H9 (cell line): ENCODE measurements at regions not wholly inside any gene's neighbourhood (a gene's known extent, or its start where the extent isn't known, plus 50 kb on each side); places are given as distances from the start of the nearest gene placed in this dataset.

Source experiments
- DNase-seq: peaks from one replicate; pipeline ENCODE4 v3.0.0-alpha.2; 2017
- H2AFZ ChIP-seq: one replicate; pipeline ENCODE4 v1.6.1; 2013; ENCODE audit warnings: mild to moderate bottlenecking, low read length, control low read depth, moderate library complexity
- H2AK5ac ChIP-seq: 2 replicates; pipeline ENCODE4 v1.6.1; 2013; ENCODE audit warnings: low read length, control low read depth, mixed read lengths; ENCODE audit not compliant: insufficient read length
- H2BK120ac ChIP-seq: one replicate; pipeline ENCODE4 v1.6.1; 2013; ENCODE audit warnings: low read depth, mild to moderate bottlenecking, low read length, control low read depth, inconsistent platforms; ENCODE audit not compliant: poor library complexity, severe bottlenecking
- H2BK12ac ChIP-seq: 2 replicates; pipeline ENCODE4 v1.6.1; 2013; ENCODE audit warnings: low read length, control low read depth, mixed read lengths, low read depth; ENCODE audit not compliant: insufficient read length
- H2BK15ac ChIP-seq: 2 replicates; pipeline ENCODE4 v1.6.1; 2013; ENCODE audit warnings: low read depth, low read length, control low read depth
- H2BK20ac ChIP-seq: one replicate; pipeline ENCODE4 v1.6.1; 2013; ENCODE audit warnings: low read depth, mild to moderate bottlenecking, low read length, control low read depth, inconsistent platforms; ENCODE audit not compliant: poor library complexity, severe bottlenecking
- H2BK5ac ChIP-seq: 2 replicates; pipeline ENCODE4 v1.6.1; 2013; ENCODE audit warnings: low read length, control low read depth, mixed read lengths; ENCODE audit not compliant: insufficient read length
- H3K14ac ChIP-seq: 2 replicates; pipeline ENCODE4 v1.6.1; 2013; ENCODE audit warnings: low read length, control low read depth; ENCODE audit not compliant: insufficient read depth
- H3K18ac ChIP-seq: 2 replicates; pipeline ENCODE4 v1.6.1; 2013; ENCODE audit warnings: low read depth, mild to moderate bottlenecking, mixed read lengths, low read length, control low read depth; ENCODE audit not compliant: insufficient read length
- H3K23ac ChIP-seq: 2 replicates; pipeline ENCODE4 v1.6.1; 2013; ENCODE audit warnings: low read length, control low read depth, mixed read lengths, low read depth; ENCODE audit not compliant: insufficient read length
- H3K23me2 ChIP-seq: 2 replicates; pipeline ENCODE4 v1.6.1; 2013; ENCODE audit warnings: low read depth, mild to moderate bottlenecking, mixed read lengths, low read length, control low read depth; ENCODE audit not compliant: insufficient read length, poor library complexity, severe bottlenecking
- H3K27ac ChIP-seq: 2 replicates; pipeline ENCODE4 v1.5.1; 2013; ENCODE audit warnings: low read length, control low read depth, mixed read lengths, low read depth; ENCODE audit not compliant: insufficient read length
- H3K27me3 ChIP-seq: 2 replicates; pipeline ENCODE4 v1.6.1; 2013; ENCODE audit warnings: low read length, control low read depth, inconsistent platforms; ENCODE audit not compliant: insufficient read depth
- H3K4ac ChIP-seq: 2 replicates; pipeline ENCODE4 v1.6.1; 2013; ENCODE audit warnings: low read depth, mild to moderate bottlenecking, control low read depth, inconsistent platforms, low read length, moderate library complexity
- H3K4me1 ChIP-seq: 2 replicates; pipeline ENCODE4 v1.6.1; 2013; ENCODE audit warnings: low read length, control low read depth, inconsistent platforms; ENCODE audit not compliant: insufficient read depth
- H3K4me2 ChIP-seq: 2 replicates; pipeline ENCODE4 v1.6.1; 2013; ENCODE audit warnings: low read length, control low read depth, mixed read lengths; ENCODE audit not compliant: insufficient read length, insufficient read depth
- H3K56ac ChIP-seq: 2 replicates; pipeline ENCODE4 v1.6.1; 2013; ENCODE audit warnings: low read depth, mild to moderate bottlenecking, mixed read lengths, low read length, control low read depth; ENCODE audit not compliant: insufficient read length
- H3K79me1 ChIP-seq: 2 replicates; pipeline ENCODE4 v1.6.1; 2013; ENCODE audit warnings: low read depth, mild to moderate bottlenecking, moderate library complexity, low read length, control low read depth, inconsistent platforms; ENCODE audit not compliant: insufficient read depth, poor library complexity, severe bottlenecking
- H3K79me2 ChIP-seq: 2 replicates; pipeline ENCODE4 v1.6.1; 2013; ENCODE audit warnings: low read length, control low read depth, inconsistent platforms; ENCODE audit not compliant: insufficient read depth
- H3K9ac ChIP-seq: 2 replicates; pipeline ENCODE4 v1.6.1; 2013; ENCODE audit warnings: low read length, control low read depth, mixed read lengths; ENCODE audit not compliant: insufficient read length; ENCODE audit errors: extremely low read depth
- H3K9me3 ChIP-seq: one replicate; pipeline ENCODE4 v1.6.1; 2013; ENCODE audit warnings: low read depth, low read length, inconsistent platforms; ENCODE audit not compliant: control insufficient read depth
- H3T11ph ChIP-seq: one replicate; pipeline ENCODE4 v1.6.1; 2013; ENCODE audit warnings: mild to moderate bottlenecking, low read length, control low read depth, inconsistent platforms
- H4K20me1 ChIP-seq: one replicate; pipeline ENCODE4 v1.6.1; 2013; ENCODE audit not compliant: control insufficient read depth, insufficient read length, insufficient read depth
- H4K5ac ChIP-seq: 2 replicates; pipeline ENCODE4 v1.6.1; 2013; ENCODE audit warnings: low read depth, mild to moderate bottlenecking, mixed read lengths, low read length, control low read depth; ENCODE audit not compliant: insufficient read length
- H4K8ac ChIP-seq: replicated peaks from 2 replicates; pipeline ENCODE4 v1.6.1; 2013; ENCODE audit warnings: low read length, control low read depth, mixed read lengths, low read depth; ENCODE audit not compliant: insufficient read length
- H4K91ac ChIP-seq: 2 replicates; pipeline ENCODE4 v1.6.1; 2013; ENCODE audit warnings: low read depth, mild to moderate bottlenecking, moderate library complexity, mixed read lengths, low read length, control low read depth; ENCODE audit not compliant: insufficient read length
- H3K27ac Mint-ChIP-seq, 3 experiments: 2 replicates in 2 of 3; 3 replicates in 1 of 3; pipeline ENCODE4 v1.8.0; 2020 to 2021; ENCODE audit warnings: mixed read lengths in 3 of 3, mild to moderate bottlenecking in 1 of 3, moderate library complexity in 1 of 3
- H3K27me3 Mint-ChIP-seq: 2 replicates; pipeline ENCODE4 v1.8.0; 2021; ENCODE audit warnings: low read depth, mild to moderate bottlenecking, moderate library complexity, mixed read lengths
- H3K36me3 Mint-ChIP-seq, 3 experiments: 2 replicates in 2 of 3; 3 replicates in 1 of 3; pipeline ENCODE4 v1.8.0; 2020 to 2021; ENCODE audit warnings: low read depth in 3 of 3, mixed read lengths in 3 of 3; ENCODE audit not compliant: insufficient read depth in 1 of 3
- H3K4me1 Mint-ChIP-seq, 2 experiments: 2 replicates each; pipeline ENCODE4 v1.8.0; 2020; ENCODE audit warnings: mixed read lengths in 2 of 2
- H3K4me3 Mint-ChIP-seq, 2 experiments: 2 replicates in 1 of 2; 3 replicates in 1 of 2; pipeline ENCODE4 v1.8.0; 2020 to 2021; ENCODE audit warnings: mild to moderate bottlenecking in 2 of 2, mixed read lengths in 2 of 2, moderate library complexity in 1 of 2
- H3K9me3 Mint-ChIP-seq, 2 experiments: 2 replicates in 1 of 2; 3 replicates in 1 of 2; pipeline ENCODE4 v1.8.0; 2020; ENCODE audit warnings: mild to moderate bottlenecking in 2 of 2, mixed read lengths in 2 of 2, moderate library complexity in 1 of 2
- CTCF ChIP-seq: fragments of 200-600 bp; sonication (generic); conservative IDR thresholded peaks from 3 replicates; pipeline ENCODE4 v1.8.0; 2021; ENCODE audit warnings: antibody characterized with exemption, mild to moderate bottlenecking

DNA sequence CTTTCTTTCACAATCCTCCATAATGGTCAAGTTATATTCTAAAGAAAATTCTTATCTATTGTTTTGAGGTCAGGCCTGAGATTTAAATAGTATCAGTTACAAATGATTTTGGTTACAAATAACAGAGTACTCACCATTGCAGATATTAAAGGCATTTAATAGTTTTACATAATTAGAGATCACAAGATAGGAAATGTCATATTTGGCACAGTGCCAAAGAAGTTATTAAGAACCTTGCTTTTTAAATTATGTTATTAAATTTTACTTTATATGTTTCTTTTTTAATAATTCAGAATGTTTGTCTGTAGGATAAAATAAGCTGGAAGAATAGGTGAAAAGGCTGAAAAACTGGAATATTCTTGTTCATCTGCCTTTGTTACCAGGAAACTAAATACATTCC, 1174.7 kb downstream of the PCDH18 start:
- TF ChIP-seq CTCF, result no peak
- H3K4me3 Mint-ChIP-seq, result no peak overlapping the region
- no peaks in the 10 kb centered on the region for H3K27me3 Mint-ChIP-seq

More for the DNA sequence above, 1174.7 kb downstream of the PCDH18 start:
- no peak overlapping the region for H3K9ac ChIP-seq
- H3K23ac ChIP-seq, result no peak overlapping the region
- H3K56ac ChIP-seq, result no peak overlapping the region
- H3T11ph ChIP-seq, result no peak overlapping the region
- DNase-seq, result no peak
- no peak overlapping the region for H3K14ac ChIP-seq
- no peak overlapping the region for H3K27ac ChIP-seq
- H4K91ac ChIP-seq, result no peak overlapping the region
- H3K4me1 Mint-ChIP-seq, result no peaks in the 10 kb centered on the region
- H3K9me3 ChIP-seq, result no peaks in the 10 kb centered on the region
- H2BK20ac ChIP-seq, result no peak overlapping the region
- no peak overlapping the region for H4K8ac ChIP-seq
- H3K9me3 Mint-ChIP-seq, result no peaks in the 10 kb centered on the region
- H3K4me1 ChIP-seq, result no peaks in the 10 kb centered on the region
- no peak overlapping the region for H2AFZ ChIP-seq
- no peak overlapping the region for H3K18ac ChIP-seq
- no peak overlapping the region for H4K5ac ChIP-seq
- H3K4me2 ChIP-seq, result no peak overlapping the region
- no peak overlapping the region for H2BK15ac ChIP-seq
- H3K79me1 ChIP-seq, result no peaks in the 10 kb centered on the region
- H2BK120ac ChIP-seq, result no peak overlapping the region
- H3K36me3 Mint-ChIP-seq, result no peaks in the 10 kb centered on the region
- H3K23me2 ChIP-seq, result no peaks in the 10 kb centered on the region
- H2BK5ac ChIP-seq, result no peak overlapping the region
- no peak overlapping the region for H2AK5ac ChIP-seq
- H3K27me3 ChIP-seq, result no peaks in the 10 kb centered on the region
- no peak overlapping the region for H2BK12ac ChIP-seq
- no peak overlapping the region for H3K4ac ChIP-seq
- H3K27ac Mint-ChIP-seq, result no peak overlapping the region
- H3K79me2 ChIP-seq, result no peaks in the 10 kb centered on the region
- no peaks in the 10 kb centered on the region for H4K20me1 ChIP-seq
